GM23338 (cell line): ENCODE measurements at regions not wholly inside any gene's neighbourhood (a gene's known extent, or its start where the extent isn't known, plus 50 kb on each side); places are given as distances from the start of the nearest gene placed in this dataset.

Source experiments
- ATAC-seq: fragments of 200-7000 bp; cut with Tn5 transposase; 3 replicates; pipeline ENCODE4 v1.9.1; 2020
- DNase-seq: peaks from one replicate; pipeline ENCODE4 v3.0.0-alpha.2; 2015; ENCODE audit warnings: low spot score
- H2AFZ ChIP-seq: fragments of 200-600 bp; sonication (generic); 2 replicates; pipeline ENCODE4 v1.8.0; 2016; ENCODE audit warnings: antibody characterized with exemption, mild to moderate bottlenecking, moderate library complexity
- H3F3A ChIP-seq: fragments of 200-600 bp; sonication (generic); replicated peaks from 2 replicates; pipeline ENCODE4 v1.8.0; 2017; ENCODE audit warnings: antibody characterized with exemption, mixed run types, low read depth
- H3K27ac ChIP-seq: fragments of 200-600 bp; sonication (generic); 2 replicates; pipeline ENCODE4 v1.6.1; 2016; ENCODE audit warnings: low read depth
- H3K27me3 ChIP-seq: fragments of 200-600 bp; sonication (generic); 2 replicates; pipeline ENCODE4 v1.8.0; 2016; ENCODE audit warnings: mild to moderate bottlenecking, mixed run types, moderate library complexity; ENCODE audit not compliant: insufficient read depth
- H3K36me3 ChIP-seq: fragments of 200-600 bp; sonication (generic); 2 replicates; pipeline ENCODE4 v1.8.0; 2016; ENCODE audit warnings: mild to moderate bottlenecking; ENCODE audit not compliant: insufficient read depth
- H3K4me1 ChIP-seq: fragments of 200-600 bp; sonication (generic); 2 replicates; pipeline ENCODE4 v1.8.0; 2016; ENCODE audit warnings: mild to moderate bottlenecking, moderate library complexity; ENCODE audit not compliant: insufficient read depth
- H3K4me2 ChIP-seq: fragments of 200-600 bp; sonication (generic); 2 replicates; pipeline ENCODE4 v1.7.1; 2017; ENCODE audit warnings: mixed run types
- H3K4me3 ChIP-seq: fragments of 200-600 bp; sonication (generic); 2 replicates; pipeline ENCODE4 v1.6.1; 2016; ENCODE audit warnings: mixed run types
- H3K79me2 ChIP-seq: fragments of 200-600 bp; sonication (generic); replicated peaks from 2 replicates; pipeline ENCODE4 v1.8.0; 2017; ENCODE audit warnings: mild to moderate bottlenecking; ENCODE audit not compliant: insufficient read depth
- H3K9me2 ChIP-seq: fragments of 200-600 bp; sonication (generic); 2 replicates; pipeline ENCODE4 v1.8.0; 2017; ENCODE audit not compliant: insufficient read depth
- H4K20me1 ChIP-seq: fragments of 200-600 bp; sonication (generic); replicated peaks from 2 replicates; pipeline ENCODE4 v1.8.0; 2017; ENCODE audit warnings: mild to moderate bottlenecking; ENCODE audit not compliant: insufficient read depth
- H3K27ac Mint-ChIP-seq: 2 replicates; pipeline ENCODE4 v1.8.0; 2020; ENCODE audit warnings: inconsistent platforms, mild to moderate bottlenecking, moderate library complexity, mixed read lengths
- H3K27me3 Mint-ChIP-seq: 3 replicates; pipeline ENCODE4 v1.8.0; 2022; ENCODE audit warnings: low read depth, mild to moderate bottlenecking, moderate library complexity, mixed read lengths, inconsistent platforms; ENCODE audit not compliant: insufficient read depth, poor library complexity
- H3K36me3 Mint-ChIP-seq: 3 replicates; pipeline ENCODE4 v1.8.0; 2021; ENCODE audit warnings: low read depth, mild to moderate bottlenecking, inconsistent platforms, moderate library complexity, mixed read lengths
- H3K4me1 Mint-ChIP-seq: 3 replicates; pipeline ENCODE4 v1.8.0; 2020; ENCODE audit warnings: mild to moderate bottlenecking, inconsistent platforms, mixed read lengths
- H3K4me3 Mint-ChIP-seq: 3 replicates; pipeline ENCODE4 v1.8.0; 2021; ENCODE audit warnings: moderate library complexity, mild to moderate bottlenecking, inconsistent platforms, mixed read lengths
- H3K9me3 Mint-ChIP-seq: 3 replicates; pipeline ENCODE4 v1.8.0; 2020; ENCODE audit warnings: moderate library complexity, mild to moderate bottlenecking, inconsistent platforms, mixed read lengths
- CREB1 ChIP-seq: fragments of 250-450 bp; sonication (Bioruptor Pico); IDR thresholded peaks from 2 replicates; pipeline ENCODE4 v1.5.0; 2020; ENCODE audit warnings: low read depth, mild to moderate bottlenecking, moderate library complexity
- EZH2 ChIP-seq: fragments of 200-600 bp; sonication (generic); IDR thresholded peaks from one replicate; pipeline ENCODE4 v1.8.0; 2017; ENCODE audit warnings: antibody characterized with exemption, mild to moderate bottlenecking, low read depth; ENCODE audit not compliant: unreplicated experiment
- EZH2phosphoT487 ChIP-seq: fragments of 200-600 bp; sonication (generic); IDR thresholded peaks from one replicate; pipeline ENCODE4 v1.8.1; 2018; ENCODE audit warnings: antibody characterized with exemption; ENCODE audit not compliant: unreplicated experiment
- JUNB ChIP-seq: IDR thresholded peaks from one replicate; pipeline ENCODE4 v1.6.1; 2016; ENCODE audit warnings: antibody characterized with exemption; ENCODE audit not compliant: unreplicated experiment
- NANOG ChIP-seq: IDR thresholded peaks from 2 replicates; pipeline ENCODE4 v1.6.1; 2016; ENCODE audit warnings: antibody characterized with exemption, borderline replicate concordance
- POLR2AphosphoS5 ChIP-seq: IDR thresholded peaks from 2 replicates; pipeline ENCODE4 v1.6.1; 2016; ENCODE audit warnings: antibody characterized with exemption, low read depth
- STAT1 ChIP-seq: IDR thresholded peaks from one replicate; pipeline ENCODE4 v1.6.1; 2016; ENCODE audit warnings: antibody characterized with exemption; ENCODE audit not compliant: unreplicated experiment
- ZNF114 ChIP-seq: fragments of 250-450 bp; sonication (Bioruptor Pico); IDR thresholded peaks from 2 replicates; pipeline ENCODE4 v1.5.0; 2020; ENCODE audit warnings: mild to moderate bottlenecking, moderate library complexity
- ZNF331 ChIP-seq: fragments of 250-450 bp; sonication (Bioruptor Pico); IDR thresholded peaks from 2 replicates; pipeline ENCODE4 v1.5.0; 2020; ENCODE audit warnings: low read depth, mild to moderate bottlenecking, moderate library complexity
- TF ChIP-seq, protein P1 (sequence below): IDR thresholded peaks from 2 replicates; pipeline ENCODE4 v1.6.1; 2016; ENCODE audit warnings: antibody characterized with exemption
- TF ChIP-seq, protein P2 (sequence below): fragments of 250-450 bp; sonication (Bioruptor Pico); IDR thresholded peaks from 2 replicates; pipeline ENCODE4 v1.5.0; 2020; ENCODE audit warnings: mild to moderate bottlenecking, moderate library complexity
- TF ChIP-seq, protein P3 (sequence below): IDR thresholded peaks from one replicate; pipeline ENCODE4 v1.6.1; 2018; ENCODE audit warnings: antibody characterized with exemption; ENCODE audit not compliant: unreplicated experiment
- TF ChIP-seq, protein P4 (sequence below), 2 experiments: fragments of 200-600 bp in 1 of 2; sonication (generic) in 1 of 2; conservative IDR thresholded peaks; 2 replicates each; pipeline versions ENCODE4 v1.5.1 to v1.6.1; 2016 to 2017; ENCODE audit warnings: antibody characterized with exemption in 2 of 2, low read depth in 2 of 2, mild to moderate bottlenecking in 2 of 2, moderate library complexity in 1 of 2

DNA sequence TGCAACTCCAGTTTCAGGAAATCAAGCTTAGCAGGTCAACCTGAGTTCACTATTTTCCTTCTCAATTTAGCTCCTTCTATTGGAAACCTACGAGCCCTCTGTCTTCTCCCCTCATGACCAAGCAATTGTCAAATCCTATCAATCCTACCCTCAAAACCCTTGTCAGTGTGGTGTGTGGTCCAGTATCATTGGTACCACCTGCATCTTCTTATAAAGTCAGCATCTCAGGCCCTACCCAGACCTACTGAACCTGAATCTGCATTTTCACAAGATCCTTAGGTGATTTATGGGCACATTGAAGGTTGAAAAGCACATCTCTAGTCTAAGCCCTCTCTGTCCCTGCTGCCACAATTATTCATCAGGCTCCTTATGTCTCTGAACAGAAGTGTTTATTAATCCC is 77.6 kb upstream of the NR4A3 start:
- Histone ChIP-seq H3K4me1 (peaks cover 10% of the 10 kb centered on the region), H2AFZ (peak overlapping the region; percentile 28; the same call in 1 of the 2 replicates), H3K4me2 (no peak overlapping the region), H3K27ac (no peak overlapping the region), H4K20me1 (no peaks in the 10 kb centered on the region), H3K79me2 (no peaks in the 10 kb centered on the region), H3F3A (no peaks in the 10 kb centered on the region), H3K9me2 (no peaks in the 10 kb centered on the region), H3K27me3 (no peaks in the 10 kb centered on the region), H3K36me3 (no peaks in the 10 kb centered on the region), H3K4me3 (no peak overlapping the region)
- TF ChIP-seq, protein P1, sequence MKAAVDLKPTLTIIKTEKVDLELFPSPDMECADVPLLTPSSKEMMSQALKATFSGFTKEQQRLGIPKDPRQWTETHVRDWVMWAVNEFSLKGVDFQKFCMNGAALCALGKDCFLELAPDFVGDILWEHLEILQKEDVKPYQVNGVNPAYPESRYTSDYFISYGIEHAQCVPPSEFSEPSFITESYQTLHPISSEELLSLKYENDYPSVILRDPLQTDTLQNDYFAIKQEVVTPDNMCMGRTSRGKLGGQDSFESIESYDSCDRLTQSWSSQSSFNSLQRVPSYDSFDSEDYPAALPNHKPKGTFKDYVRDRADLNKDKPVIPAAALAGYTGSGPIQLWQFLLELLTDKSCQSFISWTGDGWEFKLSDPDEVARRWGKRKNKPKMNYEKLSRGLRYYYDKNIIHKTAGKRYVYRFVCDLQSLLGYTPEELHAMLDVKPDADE: no peak
- TF ChIP-seq, protein P2, sequence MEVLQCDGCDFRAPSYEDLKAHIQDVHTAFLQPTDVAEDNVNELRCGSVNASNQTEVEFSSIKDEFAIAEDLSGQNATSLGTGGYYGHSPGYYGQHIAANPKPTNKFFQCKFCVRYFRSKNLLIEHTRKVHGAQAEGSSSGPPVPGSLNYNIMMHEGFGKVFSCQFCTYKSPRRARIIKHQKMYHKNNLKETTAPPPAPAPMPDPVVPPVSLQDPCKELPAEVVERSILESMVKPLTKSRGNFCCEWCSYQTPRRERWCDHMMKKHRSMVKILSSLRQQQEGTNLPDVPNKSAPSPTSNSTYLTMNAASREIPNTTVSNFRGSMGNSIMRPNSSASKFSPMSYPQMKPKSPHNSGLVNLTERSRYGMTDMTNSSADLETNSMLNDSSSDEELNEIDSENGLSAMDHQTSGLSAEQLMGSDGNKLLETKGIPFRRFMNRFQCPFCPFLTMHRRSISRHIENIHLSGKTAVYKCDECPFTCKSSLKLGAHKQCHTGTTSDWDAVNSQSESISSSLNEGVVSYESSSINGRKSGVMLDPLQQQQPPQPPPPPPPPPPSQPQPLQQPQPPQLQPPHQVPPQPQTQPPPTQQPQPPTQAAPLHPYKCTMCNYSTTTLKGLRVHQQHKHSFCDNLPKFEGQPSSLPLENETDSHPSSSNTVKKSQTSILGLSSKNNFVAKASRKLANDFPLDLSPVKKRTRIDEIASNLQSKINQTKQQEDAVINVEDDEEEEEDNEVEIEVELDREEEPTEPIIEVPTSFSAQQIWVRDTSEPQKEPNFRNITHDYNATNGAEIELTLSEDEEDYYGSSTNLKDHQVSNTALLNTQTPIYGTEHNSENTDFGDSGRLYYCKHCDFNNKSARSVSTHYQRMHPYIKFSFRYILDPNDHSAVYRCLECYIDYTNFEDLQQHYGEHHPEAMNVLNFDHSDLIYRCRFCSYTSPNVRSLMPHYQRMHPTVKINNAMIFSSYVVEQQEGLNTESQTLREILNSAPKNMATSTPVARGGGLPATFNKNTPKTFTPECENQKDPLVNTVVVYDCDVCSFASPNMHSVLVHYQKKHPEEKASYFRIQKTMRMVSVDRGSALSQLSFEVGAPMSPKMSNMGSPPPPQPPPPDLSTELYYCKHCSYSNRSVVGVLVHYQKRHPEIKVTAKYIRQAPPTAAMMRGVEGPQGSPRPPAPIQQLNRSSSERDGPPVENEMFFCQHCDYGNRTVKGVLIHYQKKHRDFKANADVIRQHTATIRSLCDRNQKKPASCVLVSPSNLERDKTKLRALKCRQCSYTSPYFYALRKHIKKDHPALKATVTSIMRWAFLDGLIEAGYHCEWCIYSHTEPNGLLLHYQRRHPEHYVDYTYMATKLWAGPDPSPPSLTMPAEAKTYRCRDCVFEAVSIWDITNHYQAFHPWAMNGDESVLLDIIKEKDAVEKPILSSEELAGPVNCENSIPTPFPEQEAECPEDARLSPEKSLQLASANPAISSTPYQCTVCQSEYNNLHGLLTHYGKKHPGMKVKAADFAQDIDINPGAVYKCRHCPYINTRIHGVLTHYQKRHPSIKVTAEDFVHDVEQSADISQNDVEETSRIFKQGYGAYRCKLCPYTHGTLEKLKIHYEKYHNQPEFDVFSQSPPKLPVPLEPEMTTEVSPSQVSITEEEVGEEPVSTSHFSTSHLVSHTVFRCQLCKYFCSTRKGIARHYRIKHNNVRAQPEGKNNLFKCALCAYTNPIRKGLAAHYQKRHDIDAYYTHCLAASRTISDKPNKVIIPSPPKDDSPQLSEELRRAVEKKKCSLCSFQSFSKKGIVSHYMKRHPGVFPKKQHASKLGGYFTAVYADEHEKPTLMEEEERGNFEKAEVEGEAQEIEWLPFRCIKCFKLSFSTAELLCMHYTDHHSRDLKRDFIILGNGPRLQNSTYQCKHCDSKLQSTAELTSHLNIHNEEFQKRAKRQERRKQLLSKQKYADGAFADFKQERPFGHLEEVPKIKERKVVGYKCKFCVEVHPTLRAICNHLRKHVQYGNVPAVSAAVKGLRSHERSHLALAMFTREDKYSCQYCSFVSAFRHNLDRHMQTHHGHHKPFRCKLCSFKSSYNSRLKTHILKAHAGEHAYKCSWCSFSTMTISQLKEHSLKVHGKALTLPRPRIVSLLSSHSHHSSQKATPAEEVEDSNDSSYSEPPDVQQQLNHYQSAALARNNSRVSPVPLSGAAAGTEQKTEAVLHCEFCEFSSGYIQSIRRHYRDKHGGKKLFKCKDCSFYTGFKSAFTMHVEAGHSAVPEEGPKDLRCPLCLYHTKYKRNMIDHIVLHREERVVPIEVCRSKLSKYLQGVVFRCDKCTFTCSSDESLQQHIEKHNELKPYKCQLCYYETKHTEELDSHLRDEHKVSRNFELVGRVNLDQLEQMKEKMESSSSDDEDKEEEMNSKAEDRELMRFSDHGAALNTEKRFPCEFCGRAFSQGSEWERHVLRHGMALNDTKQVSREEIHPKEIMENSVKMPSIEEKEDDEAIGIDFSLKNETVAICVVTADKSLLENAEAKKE: no peak
- TF ChIP-seq POLR2AphosphoS5 (no peak), STAT1 (no peak), EZH2phosphoT487 (no peak), JUNB (no peak), CREB1 (CRISPR knock-in tag) (no peak), NANOG (no peak), ZNF114 (no peak), ZNF331 (no peak), EZH2 (no peak)
- TF ChIP-seq, protein P3, sequence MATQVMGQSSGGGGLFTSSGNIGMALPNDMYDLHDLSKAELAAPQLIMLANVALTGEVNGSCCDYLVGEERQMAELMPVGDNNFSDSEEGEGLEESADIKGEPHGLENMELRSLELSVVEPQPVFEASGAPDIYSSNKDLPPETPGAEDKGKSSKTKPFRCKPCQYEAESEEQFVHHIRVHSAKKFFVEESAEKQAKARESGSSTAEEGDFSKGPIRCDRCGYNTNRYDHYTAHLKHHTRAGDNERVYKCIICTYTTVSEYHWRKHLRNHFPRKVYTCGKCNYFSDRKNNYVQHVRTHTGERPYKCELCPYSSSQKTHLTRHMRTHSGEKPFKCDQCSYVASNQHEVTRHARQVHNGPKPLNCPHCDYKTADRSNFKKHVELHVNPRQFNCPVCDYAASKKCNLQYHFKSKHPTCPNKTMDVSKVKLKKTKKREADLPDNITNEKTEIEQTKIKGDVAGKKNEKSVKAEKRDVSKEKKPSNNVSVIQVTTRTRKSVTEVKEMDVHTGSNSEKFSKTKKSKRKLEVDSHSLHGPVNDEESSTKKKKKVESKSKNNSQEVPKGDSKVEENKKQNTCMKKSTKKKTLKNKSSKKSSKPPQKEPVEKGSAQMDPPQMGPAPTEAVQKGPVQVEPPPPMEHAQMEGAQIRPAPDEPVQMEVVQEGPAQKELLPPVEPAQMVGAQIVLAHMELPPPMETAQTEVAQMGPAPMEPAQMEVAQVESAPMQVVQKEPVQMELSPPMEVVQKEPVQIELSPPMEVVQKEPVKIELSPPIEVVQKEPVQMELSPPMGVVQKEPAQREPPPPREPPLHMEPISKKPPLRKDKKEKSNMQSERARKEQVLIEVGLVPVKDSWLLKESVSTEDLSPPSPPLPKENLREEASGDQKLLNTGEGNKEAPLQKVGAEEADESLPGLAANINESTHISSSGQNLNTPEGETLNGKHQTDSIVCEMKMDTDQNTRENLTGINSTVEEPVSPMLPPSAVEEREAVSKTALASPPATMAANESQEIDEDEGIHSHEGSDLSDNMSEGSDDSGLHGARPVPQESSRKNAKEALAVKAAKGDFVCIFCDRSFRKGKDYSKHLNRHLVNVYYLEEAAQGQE: no peak
- TF ChIP-seq, protein P4, sequence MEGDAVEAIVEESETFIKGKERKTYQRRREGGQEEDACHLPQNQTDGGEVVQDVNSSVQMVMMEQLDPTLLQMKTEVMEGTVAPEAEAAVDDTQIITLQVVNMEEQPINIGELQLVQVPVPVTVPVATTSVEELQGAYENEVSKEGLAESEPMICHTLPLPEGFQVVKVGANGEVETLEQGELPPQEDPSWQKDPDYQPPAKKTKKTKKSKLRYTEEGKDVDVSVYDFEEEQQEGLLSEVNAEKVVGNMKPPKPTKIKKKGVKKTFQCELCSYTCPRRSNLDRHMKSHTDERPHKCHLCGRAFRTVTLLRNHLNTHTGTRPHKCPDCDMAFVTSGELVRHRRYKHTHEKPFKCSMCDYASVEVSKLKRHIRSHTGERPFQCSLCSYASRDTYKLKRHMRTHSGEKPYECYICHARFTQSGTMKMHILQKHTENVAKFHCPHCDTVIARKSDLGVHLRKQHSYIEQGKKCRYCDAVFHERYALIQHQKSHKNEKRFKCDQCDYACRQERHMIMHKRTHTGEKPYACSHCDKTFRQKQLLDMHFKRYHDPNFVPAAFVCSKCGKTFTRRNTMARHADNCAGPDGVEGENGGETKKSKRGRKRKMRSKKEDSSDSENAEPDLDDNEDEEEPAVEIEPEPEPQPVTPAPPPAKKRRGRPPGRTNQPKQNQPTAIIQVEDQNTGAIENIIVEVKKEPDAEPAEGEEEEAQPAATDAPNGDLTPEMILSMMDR (conservative IDR thresholded peaks at IDR 0.05; ENCODE audit: low read depth in 2 of 2): no peak
- Mint-ChIP-seq H3K4me3 (no peak overlapping the region), H3K36me3 (no peaks in the 10 kb centered on the region), H3K4me1 (peaks cover 13% of the 10 kb centered on the region), H3K27ac (no peak overlapping the region), H3K9me3 (no peaks in the 10 kb centered on the region), H3K27me3 (no peaks in the 10 kb centered on the region)
- DNase-seq (no peak), ATAC-seq (no peak)
